Endothelial cell of umbilical vein (primary cell): ENCODE measurements at regions not wholly inside any gene's neighbourhood (a gene's known extent, or its start where the extent isn't known, plus 50 kb on each side); places are given as distances from the start of the nearest gene placed in this dataset.

Source experiments
- EZH2 ChIP-seq: IDR thresholded peaks from 2 replicates; pipeline ENCODE4 v1.6.1; 2012; ENCODE audit warnings: borderline replicate concordance, low read depth, mild to moderate bottlenecking, moderate library complexity, low read length, inconsistent platforms; ENCODE audit not compliant: severe bottlenecking
- FOS ChIP-seq: IDR thresholded peaks from 2 replicates; pipeline ENCODE4 v1.6.1; 2011; ENCODE audit warnings: mild to moderate bottlenecking, low read length, moderate library complexity, borderline replicate concordance; ENCODE audit not compliant: insufficient read depth
- GATA2 ChIP-seq: IDR thresholded peaks from 2 replicates; pipeline ENCODE4 v1.7.0; 2011; ENCODE audit warnings: low read depth, mild to moderate bottlenecking, moderate library complexity, mixed read lengths, low read length; ENCODE audit not compliant: insufficient read length, insufficient read depth
- JUN ChIP-seq: IDR thresholded peaks from 2 replicates; pipeline ENCODE4 v1.6.1; 2011; ENCODE audit warnings: borderline replicate concordance, low read depth; ENCODE audit not compliant: insufficient read length, insufficient read depth
- MYC ChIP-seq: IDR thresholded peaks from one replicate; pipeline ENCODE4 v1.6.1; 2011; ENCODE audit warnings: mild to moderate bottlenecking, low read depth, low read length
- POLR2A ChIP-seq: IDR thresholded peaks from 2 replicates; pipeline ENCODE4 v1.6.1; 2012; ENCODE audit warnings: low read depth, mild to moderate bottlenecking, control low read depth, low read length
- POLR2AphosphoS5 ChIP-seq: IDR thresholded peaks from 2 replicates; pipeline ENCODE4 v1.6.1; 2012; ENCODE audit warnings: low read depth, mild to moderate bottlenecking, control low read depth, low read length, moderate library complexity; ENCODE audit not compliant: insufficient read depth
- TF ChIP-seq, protein P1 (sequence below), 2 donors: IDR thresholded peaks; 1 replicate in 1 of 2; 2 replicates in 1 of 2; pipeline ENCODE4 v1.5.1; 2011; ENCODE audit warnings: low read length in 2 of 2, mild to moderate bottlenecking in 2 of 2, moderate library complexity in 2 of 2, control low read depth in 1 of 2, inconsistent platforms in 1 of 2, low read depth in 1 of 2; ENCODE audit not compliant: insufficient read depth in 1 of 2; ENCODE audit errors: extremely low read depth in 1 of 2
- TF ChIP-seq, protein P2 (sequence below): IDR thresholded peaks from 2 replicates; pipeline ENCODE4 v1.6.1; 2011; ENCODE audit not compliant: insufficient read depth, insufficient read length

DNA sequence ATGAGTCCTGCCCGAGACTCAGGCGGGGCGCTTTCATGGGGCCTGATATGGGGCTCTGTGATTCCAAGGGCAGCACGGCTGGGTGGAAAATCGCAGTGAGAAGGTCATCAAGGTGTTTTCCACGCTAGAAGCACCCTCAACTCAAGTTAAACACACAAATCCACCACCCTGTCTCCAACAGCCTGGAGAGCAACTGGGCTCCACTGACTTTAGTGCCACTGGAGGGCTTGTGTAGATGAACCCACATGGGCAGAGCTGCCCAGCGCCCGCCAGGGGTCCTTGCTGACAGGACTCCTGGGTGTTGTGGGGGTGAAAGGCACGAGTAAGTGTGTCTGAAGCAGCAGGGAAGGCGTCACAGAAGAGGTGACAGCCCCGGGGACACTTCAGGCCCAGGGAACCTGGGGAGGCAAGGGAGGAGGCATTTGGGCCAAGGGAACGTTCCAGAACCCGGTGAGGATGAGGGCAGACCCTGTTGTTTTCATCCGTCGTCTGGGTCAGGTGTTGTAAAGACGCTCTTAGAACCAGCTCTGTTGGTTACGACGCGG, 51.8 kb upstream of the CTDP1 start:
- TF ChIP-seq, protein P1, sequence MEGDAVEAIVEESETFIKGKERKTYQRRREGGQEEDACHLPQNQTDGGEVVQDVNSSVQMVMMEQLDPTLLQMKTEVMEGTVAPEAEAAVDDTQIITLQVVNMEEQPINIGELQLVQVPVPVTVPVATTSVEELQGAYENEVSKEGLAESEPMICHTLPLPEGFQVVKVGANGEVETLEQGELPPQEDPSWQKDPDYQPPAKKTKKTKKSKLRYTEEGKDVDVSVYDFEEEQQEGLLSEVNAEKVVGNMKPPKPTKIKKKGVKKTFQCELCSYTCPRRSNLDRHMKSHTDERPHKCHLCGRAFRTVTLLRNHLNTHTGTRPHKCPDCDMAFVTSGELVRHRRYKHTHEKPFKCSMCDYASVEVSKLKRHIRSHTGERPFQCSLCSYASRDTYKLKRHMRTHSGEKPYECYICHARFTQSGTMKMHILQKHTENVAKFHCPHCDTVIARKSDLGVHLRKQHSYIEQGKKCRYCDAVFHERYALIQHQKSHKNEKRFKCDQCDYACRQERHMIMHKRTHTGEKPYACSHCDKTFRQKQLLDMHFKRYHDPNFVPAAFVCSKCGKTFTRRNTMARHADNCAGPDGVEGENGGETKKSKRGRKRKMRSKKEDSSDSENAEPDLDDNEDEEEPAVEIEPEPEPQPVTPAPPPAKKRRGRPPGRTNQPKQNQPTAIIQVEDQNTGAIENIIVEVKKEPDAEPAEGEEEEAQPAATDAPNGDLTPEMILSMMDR (IDR thresholded peaks at IDR 0.05; ENCODE audit: extremely low read depth in 1 of 2, insufficient read depth in 1 of 2, low read depth in 1 of 2, low read length in 2 of 2), result no peak
- TF ChIP-seq POLR2A (no peak), JUN (no peak), EZH2 (no peak), POLR2AphosphoS5 (no peak), MYC (no peak), FOS (no peak), GATA2 (no peak)
- TF ChIP-seq, protein P2, sequence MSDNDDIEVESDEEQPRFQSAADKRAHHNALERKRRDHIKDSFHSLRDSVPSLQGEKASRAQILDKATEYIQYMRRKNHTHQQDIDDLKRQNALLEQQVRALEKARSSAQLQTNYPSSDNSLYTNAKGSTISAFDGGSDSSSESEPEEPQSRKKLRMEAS, result no peak
